Skin of body (tissue), 1 donor: ENCODE measurements at regions not wholly inside any gene's neighbourhood (a gene's known extent, or its start where the extent isn't known, plus 50 kb on each side); places are given as distances from the start of the nearest gene placed in this dataset.
A peak's percentile ranks its signal among the peaks of the same experiment; 100 is the strongest.
"Not testable (repeated sequence)": the region's sequence is repeated elsewhere in the genome, so short reads cannot be mapped to it uniquely, and the experiment has no call there.

Experiments
- DNase-seq: peaks from one replicate; lab custom pipeline; 2025; lab: John Stamatoyannopoulos, UW

DNA sequence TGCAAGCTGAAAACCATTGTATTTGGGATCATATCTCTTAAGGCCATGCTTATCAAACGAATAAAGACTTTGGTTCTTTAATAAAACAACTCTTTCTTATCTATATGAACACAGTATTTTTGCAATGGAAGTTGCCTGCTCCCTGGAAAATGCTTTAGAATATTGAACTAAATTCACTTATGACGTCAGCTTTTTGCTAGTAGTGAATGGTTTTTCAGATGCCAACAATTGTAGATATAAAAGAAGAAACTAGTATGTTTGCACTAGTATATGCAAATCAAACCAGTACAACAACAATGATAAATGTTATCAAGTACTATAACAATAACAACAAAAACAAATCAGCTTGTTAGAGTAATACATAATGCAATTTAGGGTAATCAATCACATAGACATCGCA is 1462.9 kb downstream of the SUCLG1 start:
- DNase-seq, result no peak

DNA sequence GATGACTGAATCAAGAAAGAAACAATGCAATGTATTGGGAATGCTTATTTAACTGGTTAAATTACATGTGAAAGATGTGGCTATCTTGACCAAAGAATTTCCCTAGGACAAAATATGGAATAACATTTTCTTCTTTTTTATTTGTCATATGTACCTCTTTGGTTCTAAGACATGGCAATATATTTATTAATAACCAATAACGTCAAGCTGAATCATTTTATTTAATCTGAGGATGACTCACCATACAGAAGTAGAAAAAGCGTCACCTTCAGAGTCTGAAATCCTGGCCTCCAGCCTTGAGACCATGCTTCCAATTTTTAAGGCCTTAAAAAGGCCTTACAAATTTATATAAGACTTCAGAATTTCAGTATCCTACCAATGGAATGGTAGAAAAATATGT is 1464.9 kb downstream of the SUCLG1 start:
- no peak for DNase-seq

DNA sequence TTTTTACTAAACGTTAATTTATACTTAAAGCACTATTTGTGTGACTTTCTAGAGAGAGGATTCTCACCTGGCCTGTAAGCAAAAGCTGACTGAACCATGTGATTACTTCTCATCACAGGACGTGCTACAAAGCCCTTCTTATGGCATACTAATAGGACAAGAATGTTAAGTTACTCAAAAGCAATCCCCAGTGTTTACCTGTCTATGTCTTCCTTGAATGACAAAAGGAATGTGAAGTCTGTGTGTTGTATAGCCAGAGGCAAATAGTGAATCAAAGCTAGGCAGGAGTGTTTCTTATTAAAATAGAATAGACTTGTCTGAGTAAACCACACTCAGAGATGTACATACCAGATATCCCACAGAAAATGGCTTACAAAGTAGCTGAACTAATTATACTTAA is 1465.5 kb downstream of the SUCLG1 start:
- no peak for DNase-seq

DNA sequence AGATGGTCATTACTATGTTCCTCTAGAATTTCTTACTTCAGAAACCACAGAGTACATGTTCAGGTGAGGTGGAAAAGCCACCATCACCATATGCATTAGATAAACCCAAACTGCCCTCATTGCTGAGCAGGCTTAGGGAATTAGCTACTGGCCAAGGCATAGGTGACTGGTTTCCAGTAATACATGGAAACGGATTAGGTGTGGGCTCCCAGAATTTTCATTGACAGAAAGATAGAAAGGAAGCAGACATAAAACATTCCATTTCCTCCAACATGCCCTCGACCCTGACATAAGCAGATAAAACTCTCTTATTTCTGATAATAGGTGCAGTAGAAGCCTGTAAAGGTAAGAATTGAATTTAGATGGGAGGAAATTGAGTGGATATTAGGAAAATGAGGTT is 1466.1 kb downstream of the SUCLG1 start:
- DNase-seq, result no peak

DNA sequence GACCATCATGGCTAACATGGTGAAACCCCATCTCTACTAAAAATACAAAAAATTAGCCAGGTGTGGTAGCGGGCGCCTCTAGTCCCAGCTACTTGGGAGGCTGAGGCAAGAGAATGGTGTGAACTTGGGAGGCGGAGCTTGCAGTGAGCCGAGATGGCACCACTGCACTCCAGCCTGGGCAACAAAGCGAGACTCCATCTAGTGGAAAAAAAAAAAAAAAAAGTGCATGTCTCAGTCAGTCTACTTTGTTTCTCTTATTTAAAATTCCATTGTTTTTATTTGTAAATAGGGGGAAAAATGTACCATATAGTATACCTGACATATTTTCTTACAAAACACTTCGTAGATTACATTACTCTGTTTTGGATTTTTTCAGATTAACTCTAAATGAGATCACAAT is 1471.4 kb downstream of the SUCLG1 start:
- not testable (repeated sequence) for DNase-seq

DNA sequence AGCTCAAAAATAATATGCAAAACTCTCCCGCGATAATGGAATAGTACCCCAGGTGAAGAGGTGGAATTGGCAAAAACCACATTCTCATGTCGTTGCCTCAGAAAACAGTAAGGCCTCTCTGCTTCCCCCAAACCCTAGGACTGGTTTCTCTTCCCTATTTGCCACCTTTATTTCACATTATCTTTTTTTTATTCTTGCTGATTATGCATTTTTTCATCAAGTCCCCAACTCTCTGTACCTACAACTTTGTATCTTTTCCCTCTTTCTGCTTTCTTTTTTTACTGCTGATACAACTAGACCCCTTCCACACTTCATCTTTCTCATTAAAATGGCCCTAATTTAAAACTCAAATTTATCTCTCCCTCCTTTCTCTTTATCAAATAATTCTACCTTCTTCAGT is 1472.2 kb downstream of the SUCLG1 start:
- no peak for DNase-seq

DNA sequence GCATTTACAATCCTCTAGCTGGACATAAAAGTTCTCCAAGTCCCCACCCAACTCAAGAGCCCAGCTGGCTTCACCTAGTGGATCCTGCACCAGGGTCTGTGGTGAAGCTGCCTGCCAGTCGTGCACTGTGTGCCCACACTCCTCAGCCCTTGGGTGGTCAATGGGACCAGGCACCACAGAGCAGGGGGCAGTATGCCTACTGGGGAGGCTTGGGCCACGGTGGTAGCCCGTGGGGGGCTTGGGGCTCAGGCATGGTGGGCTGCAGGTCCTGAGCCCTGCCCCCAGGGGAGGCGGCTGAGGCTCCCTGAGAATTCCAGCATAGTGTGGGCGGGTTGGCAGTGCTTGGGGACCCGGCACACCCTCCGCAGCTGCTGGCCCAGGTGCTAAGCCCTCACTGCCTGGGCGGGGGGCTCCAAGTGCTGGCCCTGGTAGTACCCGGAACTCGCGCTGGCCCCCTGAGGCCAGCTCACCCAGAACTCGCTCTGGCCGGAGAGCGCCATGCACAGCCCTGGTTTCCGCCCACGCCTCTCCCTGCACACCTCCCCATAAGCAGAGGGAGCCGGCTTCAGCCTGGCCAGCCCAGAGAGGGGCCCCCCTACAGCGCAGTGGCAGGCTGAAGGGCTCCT is 1473.4 kb downstream of the SUCLG1 start:
- no peak for DNase-seq

DNA sequence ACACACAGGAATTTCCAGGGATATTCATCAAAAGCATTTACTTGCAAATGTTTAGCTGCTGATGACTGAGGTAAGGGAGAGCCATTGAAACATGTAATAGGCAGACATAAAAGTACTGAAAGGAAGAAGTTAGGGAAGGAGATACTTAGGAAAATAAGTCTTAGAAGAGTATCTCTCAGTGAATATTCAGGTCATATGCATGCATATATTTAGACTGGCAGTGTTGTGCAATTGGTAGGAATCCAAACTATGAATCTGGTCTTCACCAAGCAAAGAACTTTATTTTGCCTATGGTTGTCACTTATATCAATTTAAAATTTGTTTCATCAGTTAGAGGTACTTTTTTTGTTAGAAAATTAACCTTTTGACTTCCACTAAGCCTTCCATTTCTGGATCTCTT is 1490.7 kb downstream of the SUCLG1 start:
- no peak for DNase-seq

DNA sequence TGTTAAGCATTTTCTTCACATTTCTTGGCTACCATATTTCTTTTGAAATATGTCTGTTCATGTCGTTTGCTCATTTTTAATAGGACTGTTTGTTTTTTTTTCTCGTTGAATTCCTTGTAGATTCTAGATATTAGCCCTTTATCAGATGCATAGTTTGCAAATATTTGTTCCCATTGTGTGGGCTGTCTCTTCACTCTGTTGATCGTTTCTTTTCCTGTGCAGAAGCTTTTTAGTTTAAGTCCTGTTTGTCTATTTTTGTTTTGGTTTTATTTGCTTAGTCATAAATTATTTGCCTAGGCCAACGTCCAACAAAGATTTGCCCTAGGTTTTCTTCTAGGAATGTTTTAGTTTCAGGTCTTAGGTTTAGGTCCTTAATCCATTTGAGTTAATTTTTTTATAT is 1494.7 kb downstream of the SUCLG1 start:
- no peak for DNase-seq

DNA sequence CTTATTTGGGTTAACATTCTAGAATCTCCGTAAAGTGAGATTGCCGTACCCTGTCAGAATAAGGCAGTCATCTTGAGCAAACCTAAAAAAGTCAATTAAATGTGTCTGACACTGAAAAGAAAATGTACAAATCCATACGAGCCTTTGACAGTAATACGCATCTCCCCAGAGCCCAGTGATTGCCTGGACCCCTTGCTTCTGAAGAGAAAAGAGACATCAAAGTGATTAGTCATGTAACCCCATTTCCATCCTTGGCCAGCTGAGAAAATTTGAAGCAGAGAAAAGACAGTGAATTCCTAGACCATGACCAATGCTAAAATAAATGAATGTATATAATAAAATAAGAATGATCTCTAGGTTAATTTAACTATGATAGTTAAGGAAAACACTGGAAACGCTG is 1499.4 kb downstream of the SUCLG1 start:
- DNase-seq, result no peak

DNA sequence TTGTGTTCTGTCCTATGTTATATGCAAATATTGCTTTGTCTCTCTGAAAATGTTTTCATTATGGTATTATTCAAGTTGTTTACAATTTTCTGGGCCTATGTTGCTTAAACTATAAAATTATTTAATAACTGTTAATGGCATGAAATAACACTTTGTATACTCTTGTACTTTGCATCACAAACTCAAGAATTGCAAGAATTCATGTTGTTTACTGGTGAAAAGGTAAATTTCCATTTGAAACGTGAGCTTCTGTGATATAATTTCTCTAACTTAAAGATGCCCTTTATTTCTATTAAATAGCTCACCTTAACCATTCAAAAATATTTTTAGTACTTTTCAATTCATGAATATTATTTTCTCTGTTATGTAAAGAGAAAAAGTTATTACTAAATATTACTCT is 1504.2 kb downstream of the SUCLG1 start:
- DNase-seq, result no peak

DNA sequence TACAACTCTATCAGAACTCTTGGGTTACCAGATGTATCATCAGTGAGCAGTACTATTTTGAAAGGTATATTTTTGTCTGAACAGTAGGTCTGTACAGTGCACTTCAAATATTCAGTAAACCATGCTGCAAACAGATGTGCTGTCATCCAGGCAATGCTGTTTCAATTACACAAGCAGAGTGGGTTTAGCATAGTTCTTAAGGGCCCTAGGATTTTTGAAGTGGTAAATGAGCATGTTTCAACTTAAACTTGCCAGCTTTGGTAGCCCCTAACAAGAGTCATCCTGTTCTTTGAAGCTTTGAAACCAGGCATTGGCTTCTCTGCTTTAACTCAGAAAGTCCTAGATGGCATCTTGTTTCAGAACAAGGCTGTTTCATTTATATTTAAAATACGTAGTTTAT is 1519.9 kb downstream of the SUCLG1 start:
- no peak for DNase-seq

DNA sequence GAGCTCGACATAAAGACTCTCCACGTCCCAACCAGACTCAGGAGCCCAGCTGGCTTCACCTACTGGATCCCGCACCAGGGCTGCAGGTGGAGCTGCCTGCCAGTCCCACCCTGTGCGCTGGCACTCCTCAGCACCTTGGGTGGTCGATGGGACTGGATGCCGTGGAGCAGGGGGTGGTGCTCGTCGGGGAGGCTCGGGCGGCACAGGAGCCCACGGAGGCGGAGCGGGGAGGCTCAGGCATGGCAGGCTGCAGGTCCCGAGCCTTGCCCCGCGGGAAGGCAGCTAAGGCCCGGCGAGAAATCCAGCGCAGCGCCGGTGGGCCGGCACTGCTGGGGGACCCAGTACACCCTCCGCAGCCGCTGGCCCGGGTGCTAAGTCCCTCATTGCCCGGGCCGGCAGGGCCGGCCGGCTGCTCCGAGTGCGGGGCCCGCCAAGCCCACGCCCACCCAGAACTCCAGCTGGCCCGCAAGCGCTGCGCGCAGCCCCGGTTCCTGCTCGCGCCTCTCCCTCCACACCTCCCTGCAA is 1520.7 kb downstream of the SUCLG1 start:
- DNase-seq, result not testable (repeated sequence)

DNA sequence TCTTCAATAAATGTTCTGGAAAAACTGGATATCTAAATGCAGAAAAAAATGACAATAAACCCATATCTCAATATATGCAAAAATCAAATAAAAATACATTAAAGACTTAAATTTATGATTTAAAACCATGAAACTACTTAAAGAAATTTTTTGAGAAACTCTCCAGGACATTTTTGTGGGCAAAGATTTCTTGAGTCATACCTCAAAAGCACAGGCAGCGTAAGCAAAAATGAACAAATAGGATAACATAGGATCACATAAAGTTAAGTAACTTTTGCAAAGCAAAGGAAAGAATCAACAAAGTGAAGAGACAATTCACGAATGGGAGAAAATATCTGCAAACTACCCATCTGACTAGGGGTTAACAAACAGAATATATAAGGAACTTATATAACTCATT is 1545.5 kb downstream of the SUCLG1 start:
- DNase-seq, result no peak

DNA sequence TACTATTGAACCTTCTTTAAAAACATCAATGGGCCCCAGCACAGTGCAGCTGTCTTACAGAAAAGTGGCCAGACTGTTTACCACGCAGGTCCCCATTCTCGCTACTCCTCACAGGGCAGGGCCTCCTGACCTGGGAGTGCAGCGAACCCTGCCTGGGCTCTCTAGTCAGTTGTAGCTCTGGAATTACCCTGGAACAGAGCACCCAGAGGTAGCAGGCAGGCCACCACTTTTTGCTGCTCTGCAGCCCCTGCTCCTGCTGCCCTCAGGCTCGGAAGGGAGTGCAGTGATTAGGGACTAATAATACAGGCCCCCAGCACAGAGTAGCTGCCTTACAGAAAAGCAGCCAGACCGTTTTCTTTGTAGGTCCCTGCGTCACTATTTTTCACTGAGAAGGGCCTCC is 1563.0 kb downstream of the SUCLG1 start:
- DNase-seq, result no peak

DNA sequence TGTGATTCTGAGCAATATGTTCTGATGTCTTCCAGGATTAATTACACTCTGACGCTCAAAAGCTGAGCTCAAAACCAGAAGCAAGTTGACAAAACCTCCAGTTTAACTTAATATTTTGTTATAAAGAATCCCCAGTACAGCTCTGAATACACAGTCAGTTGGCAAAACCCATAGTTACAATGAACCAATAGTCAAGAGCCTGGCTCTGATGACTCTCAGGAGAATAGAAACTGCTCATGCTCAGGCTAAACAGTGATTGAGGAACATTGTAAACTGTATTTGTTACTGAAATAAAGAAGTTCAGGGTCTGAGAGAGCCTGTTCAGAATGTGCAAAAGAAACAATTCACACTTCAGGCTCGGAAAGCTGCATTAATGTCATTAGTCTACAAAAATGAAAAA is 1565.9 kb downstream of the SUCLG1 start:
- no peak for DNase-seq

DNA sequence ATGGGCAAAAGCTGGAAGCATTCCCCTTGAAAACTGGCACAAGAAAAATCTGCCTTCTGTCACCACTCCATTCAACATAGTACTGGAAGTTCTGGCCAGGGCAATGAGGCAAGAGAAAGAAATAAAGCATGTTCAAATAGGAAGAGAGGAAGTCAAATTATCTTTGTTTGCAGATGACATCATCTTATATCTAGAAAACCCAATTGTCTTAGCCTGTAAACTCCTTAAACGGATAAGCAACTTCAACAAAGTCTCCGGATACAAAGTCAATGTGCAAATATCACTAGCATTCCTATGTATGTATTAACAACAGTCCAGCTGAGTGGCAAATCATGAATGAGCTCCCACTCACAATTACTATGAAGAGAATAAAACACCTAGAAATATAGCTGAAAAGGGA is 1579.3 kb downstream of the SUCLG1 start:
- DNase-seq, result no peak

DNA sequence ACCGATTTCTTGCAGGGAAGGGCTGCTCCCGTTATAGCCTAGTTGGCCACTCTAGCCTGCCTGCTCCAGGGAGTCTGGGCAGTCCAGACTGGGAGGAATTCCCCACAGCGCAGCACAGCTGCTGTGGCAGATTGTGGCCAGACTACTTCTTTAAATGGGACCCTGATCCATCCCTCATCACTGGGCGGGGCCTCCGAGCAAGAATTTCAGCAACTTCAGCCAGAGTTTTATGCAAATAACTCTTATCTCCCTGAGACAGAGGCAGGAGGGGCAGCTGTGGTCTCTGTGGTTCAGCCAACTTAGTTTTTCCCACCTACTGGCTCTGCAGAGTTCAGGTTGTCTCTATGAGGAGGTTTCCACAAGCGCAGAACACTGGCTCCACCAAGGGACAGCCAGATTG is 1583.2 kb downstream of the SUCLG1 start:
- no peak for DNase-seq

DNA sequence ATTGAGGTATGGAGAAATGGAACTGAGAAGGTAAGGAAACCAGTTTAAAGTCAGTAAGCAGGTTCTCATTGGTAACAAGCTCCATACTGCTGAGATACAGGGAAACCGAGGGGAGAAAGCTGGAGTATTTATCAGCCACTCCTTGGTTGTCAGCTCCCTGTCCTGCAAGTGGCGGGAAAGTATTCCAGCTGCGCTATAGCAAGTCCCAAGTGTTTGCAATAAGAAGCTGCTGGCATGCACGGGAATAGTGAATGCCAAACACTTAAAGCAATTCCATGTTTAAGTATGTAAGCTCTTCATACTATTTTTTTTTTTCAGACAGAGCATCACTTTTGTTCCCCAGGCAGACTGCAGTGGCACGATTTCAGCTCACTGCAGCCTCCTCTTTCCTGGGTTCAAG is 1601.1 kb downstream of the SUCLG1 start:
- peak; percentile 21 for DNase-seq

DNA sequence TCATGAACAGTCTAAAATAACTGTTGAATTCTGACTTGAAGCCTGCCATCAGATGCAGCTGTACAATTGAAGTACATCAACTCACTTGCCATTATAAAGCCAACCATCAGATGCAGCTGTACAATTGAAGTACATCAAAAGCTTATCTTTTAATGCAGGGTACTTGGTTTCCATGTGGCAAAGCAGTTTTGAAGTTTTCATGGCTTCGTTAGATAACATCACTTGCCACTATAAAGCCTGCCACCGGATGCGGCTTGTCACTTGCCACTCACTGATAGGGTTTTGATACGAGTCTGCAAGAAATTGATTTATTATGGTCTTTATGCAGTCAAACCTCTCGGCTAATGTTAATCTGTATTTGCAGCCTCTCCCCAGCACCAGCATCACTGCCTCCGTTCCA is 1605.8 kb downstream of the SUCLG1 start:
- no peak for DNase-seq

DNA sequence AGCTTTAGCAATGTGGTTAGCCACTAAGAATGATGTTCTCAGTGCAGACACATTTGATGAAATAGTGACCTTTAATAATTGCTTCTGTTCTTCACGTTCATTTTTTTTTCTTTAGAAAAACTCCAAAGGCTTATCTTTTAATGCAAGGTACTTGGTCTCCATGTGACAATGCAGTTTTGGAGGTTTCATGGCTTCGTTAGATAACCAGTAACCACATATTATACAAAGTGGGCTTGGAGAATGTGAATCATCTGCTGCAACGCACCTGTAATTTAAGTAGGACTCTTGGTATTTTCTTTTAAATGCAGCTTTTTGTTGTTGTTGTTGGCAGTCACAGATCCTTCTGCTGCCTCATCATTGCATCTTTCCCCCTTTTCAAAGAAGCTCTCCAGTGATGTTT is 1606.3 kb downstream of the SUCLG1 start:
- DNase-seq, result no peak

DNA sequence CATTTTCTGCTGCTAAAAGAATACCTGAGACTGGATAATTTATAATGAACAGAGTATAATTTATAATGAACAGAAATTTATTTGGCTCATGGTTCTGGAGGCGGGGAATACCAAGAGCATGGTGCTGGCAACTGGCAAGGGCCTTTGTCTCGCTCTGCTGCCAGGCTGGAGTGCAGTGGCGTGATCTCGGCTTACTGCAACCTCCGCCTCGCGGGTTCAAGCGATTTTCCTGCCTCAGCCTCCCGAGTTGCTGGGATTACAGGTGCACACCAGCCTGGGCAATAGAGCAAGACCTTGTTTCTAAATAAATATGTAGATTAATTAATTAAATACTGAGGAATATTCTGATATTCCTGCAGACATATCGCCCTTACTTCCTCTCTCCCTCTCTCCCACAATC is 1610.8 kb downstream of the SUCLG1 start:
- DNase-seq, result no peak

DNA sequence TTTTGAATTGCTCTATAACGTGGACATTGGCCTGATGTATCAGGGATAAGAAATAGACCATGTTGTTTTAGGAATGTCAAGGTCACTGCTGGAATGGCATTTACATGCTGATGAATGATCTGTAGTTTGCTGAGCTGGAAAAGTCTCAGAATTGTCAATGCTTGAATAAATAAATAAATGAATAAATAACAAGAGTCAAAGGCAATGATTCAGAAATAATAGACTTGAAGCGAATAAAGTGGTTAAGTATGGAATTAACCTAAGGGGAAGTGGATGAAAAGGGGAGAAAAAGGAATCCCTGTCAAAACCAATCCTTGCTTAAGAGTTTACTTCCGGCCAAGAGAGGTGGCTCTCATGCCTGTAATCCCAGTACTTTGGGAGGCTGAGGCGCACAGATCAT is 1620.0 kb downstream of the SUCLG1 start:
- DNase-seq, result no peak
